GM12891 (cell line): ENCODE measurements at regions not wholly inside any gene's neighbourhood (a gene's known extent, or its start where the extent isn't known, plus 50 kb on each side); places are given as distances from the start of the nearest gene placed in this dataset.

Experiments used
- DNase-seq: peaks from one replicate; pipeline ENCODE4 v3.0.0; 2011; ENCODE audit warnings: low spot score; ENCODE audit not compliant: insufficient read length
- FAIRE-seq: peaks from 2 replicates; lab custom pipeline; 2011; peaks lifted over from hg19 to GRCh38; lab: Jason Lieb, UNC
- PAX5 ChIP-seq: IDR thresholded peaks from 2 replicates; pipeline ENCODE4 v1.6.1; 2011; ENCODE audit warnings: low read length, moderate library complexity, mild to moderate bottlenecking; ENCODE audit not compliant: insufficient read depth, severe bottlenecking
- POLR2A ChIP-seq: IDR thresholded peaks from 2 replicates; pipeline ENCODE4 v1.6.1; 2011; ENCODE audit warnings: low read depth, low read length, control low read depth
- POLR2AphosphoS5 ChIP-seq: IDR thresholded peaks from 2 replicates; pipeline ENCODE4 v1.6.1; 2011; ENCODE audit warnings: low read depth, low read length, control low read depth
- POU2F2 ChIP-seq: IDR thresholded peaks from 2 replicates; pipeline ENCODE4 v1.6.1; 2011; ENCODE audit warnings: low read depth, mild to moderate bottlenecking, control low read depth, low read length, moderate library complexity
- SPI1 ChIP-seq: IDR thresholded peaks from 2 replicates; pipeline ENCODE4 v1.6.1; 2011; ENCODE audit warnings: low read depth, low read length, control low read depth
- TAF1 ChIP-seq: IDR thresholded peaks from 2 replicates; pipeline ENCODE4 v1.6.1; 2011; ENCODE audit warnings: low read depth, low read length, control low read depth

GRCh38 chr10:58017719-58018367 lies 249.9 kb downstream of the IPMK start:
- no peak for TF ChIP-seq POLR2AphosphoS5
- TF ChIP-seq POU2F2 = no peak
- TF ChIP-seq SPI1 = no peak
- no peak for TF ChIP-seq TAF1
- no peak for TF ChIP-seq PAX5
- no peak for TF ChIP-seq POLR2A
- FAIRE-seq = no peak
- no peak for DNase-seq

- no peak for FAIRE-seq
- TF ChIP-seq TAF1 (no peak), PAX5 (no peak)
- no peak for DNase-seq
Measured at GRCh38 chr10:58016614-58017013, 251.1 kb downstream of the IPMK start.

GRCh38 chr10:58014436-58014835 lies 253.3 kb downstream of the IPMK start:
- FAIRE-seq (no peak), DNase-seq (no peak)
- no peak for TF ChIP-seq TAF1

GRCh38 chr10:58013406-58013805 lies 254.3 kb downstream of the IPMK start:
- DNase-seq = no peak
- FAIRE-seq = no peak
- no peak for TF ChIP-seq SPI1
- no peak for TF ChIP-seq POU2F2
- no peak for TF ChIP-seq PAX5
- no peak for TF ChIP-seq POLR2AphosphoS5
- no peak for TF ChIP-seq TAF1
- TF ChIP-seq POLR2A = no peak

- DNase-seq (no peak), FAIRE-seq (no peak)
- TF ChIP-seq PAX5 (no peak), TAF1 (no peak), POLR2A (no peak), POU2F2 (no peak), SPI1 (no peak), POLR2AphosphoS5 (no peak)
Measured at GRCh38 chr10:58010073-58010702, 257.5 kb downstream of the IPMK start.

GRCh38 chr10:58003945-58004344 lies 263.7 kb downstream of the IPMK start:
- FAIRE-seq (no peak), DNase-seq (no peak)
- TF ChIP-seq PAX5 (no peak), POLR2A (no peak), POU2F2 (no peak), POLR2AphosphoS5 (no peak), TAF1 (no peak), SPI1 (no peak)

- TF ChIP-seq POLR2A = no peak
- TF ChIP-seq PAX5 = no peak
- no peak for TF ChIP-seq POLR2AphosphoS5
- TF ChIP-seq POU2F2 = no peak
- no peak for TF ChIP-seq TAF1
- no peak for TF ChIP-seq SPI1
- DNase-seq (no peak), FAIRE-seq (no peak)
Measured at GRCh38 chr10:58001159-58001558, 266.5 kb downstream of the IPMK start.

- TF ChIP-seq PAX5 = no peak
- TF ChIP-seq TAF1 = no peak
- no peak for TF ChIP-seq POLR2AphosphoS5
- no peak for TF ChIP-seq POLR2A
- no peak for TF ChIP-seq SPI1
- TF ChIP-seq POU2F2 = no peak
- no peak for FAIRE-seq
- DNase-seq = no peak
Measured at GRCh38 chr10:57996536-57996935, 271.2 kb downstream of the IPMK start.

- no peak for TF ChIP-seq POU2F2
- TF ChIP-seq TAF1 = no peak
- TF ChIP-seq POLR2AphosphoS5 = no peak
- no peak for TF ChIP-seq SPI1
- TF ChIP-seq POLR2A = no peak
- TF ChIP-seq PAX5 = no peak
- FAIRE-seq = no peak
- no peak for DNase-seq
Measured at GRCh38 chr10:57993302-57993701, 274.4 kb downstream of the IPMK start.

GRCh38 chr10:57992321-57993077 lies 275.2 kb downstream of the IPMK start:
- DNase-seq = no peak
- no peak for FAIRE-seq
- TF ChIP-seq PAX5 = no peak
- TF ChIP-seq SPI1 = no peak
- TF ChIP-seq POLR2A = no peak
- TF ChIP-seq TAF1 = no peak
- TF ChIP-seq POU2F2 = no peak
- TF ChIP-seq POLR2AphosphoS5 = no peak
